ENCODE measurements at regions not wholly inside any gene's neighbourhood (a gene's known extent, or its start where the extent isn't known, plus 50 kb on each side); places are given as distances from the start of the nearest gene placed in this dataset.
"Not testable (repeated sequence)": the region's sequence is repeated elsewhere in the genome, so short reads cannot be mapped to it uniquely, and the experiment has no call there.

- TF ChIP-seq CTCF (IDR thresholded peaks at IDR 0.05; ENCODE audit: insufficient read depth, missing control alignments): no peak
- DNase-seq (ENCODE audit: insufficient read length, low spot score): no peak
- FAIRE-seq: no peak
These were observed 524.1 kb downstream of the TMEM38B start for GRCh38 chr9:106218427-106218826.

GRCh38 chr9:106218854-106219253, 524.5 kb downstream of the TMEM38B start:
- no peak for FAIRE-seq

GRCh38 chr9:106220415-106220814, 526.1 kb downstream of the TMEM38B start:
- TF ChIP-seq CTCF (IDR thresholded peaks at IDR 0.05; ENCODE audit: insufficient read depth, missing control alignments): no peak
- FAIRE-seq (no peak), DNase-seq (ENCODE audit: insufficient read length, low spot score) (no peak)

More at GRCh38 chr9:106218854-106219253, 524.5 kb downstream of the TMEM38B start:
- no peak for TF ChIP-seq CTCF (IDR thresholded peaks at IDR 0.05; ENCODE audit: insufficient read depth, missing control alignments)
- no peak for DNase-seq (ENCODE audit: insufficient read length, low spot score)

GRCh38 chr9:106228861-106229260, 534.5 kb downstream of the TMEM38B start:
- DNase-seq (ENCODE audit: insufficient read length, low spot score): no peak
- TF ChIP-seq CTCF (IDR thresholded peaks at IDR 0.05; ENCODE audit: insufficient read depth, missing control alignments): no peak
- no peak for FAIRE-seq

- FAIRE-seq (no peak), DNase-seq (ENCODE audit: insufficient read length, low spot score) (no peak)
- no peak for TF ChIP-seq CTCF (IDR thresholded peaks at IDR 0.05; ENCODE audit: insufficient read depth, missing control alignments)
These were observed 538.8 kb downstream of the TMEM38B start for GRCh38 chr9:106233116-106233515.

GRCh38 chr9:106260908-106261307, 566.6 kb downstream of the TMEM38B start:
- not testable (repeated sequence) for FAIRE-seq; DNase-seq (ENCODE audit: insufficient read length, low spot score)

- no peak for TF ChIP-seq CTCF (IDR thresholded peaks at IDR 0.05; ENCODE audit: insufficient read depth, missing control alignments)
These were observed 583.6 kb downstream of the TMEM38B start for GRCh38 chr9:106277966-106278365.

GRCh38 chr9:106283769-106284168, 579.2 kb upstream of the ZNF462 start:
- no peak for TF ChIP-seq CTCF (IDR thresholded peaks at IDR 0.05; ENCODE audit: insufficient read depth, missing control alignments)
- FAIRE-seq (no peak), DNase-seq (ENCODE audit: insufficient read length, low spot score) (no peak)

More at GRCh38 chr9:106277966-106278365, 583.6 kb downstream of the TMEM38B start:
- no peak for FAIRE-seq
- no peak for DNase-seq (ENCODE audit: insufficient read length, low spot score)
